Adrenal gland (tissue), 5 donors: ENCODE measurements at regions not wholly inside any gene's neighbourhood (a gene's known extent, or its start where the extent isn't known, plus 50 kb on each side); places are given as distances from the start of the nearest gene placed in this dataset.

Source experiments
- POLR2A ChIP-seq, 2 donors: fragments of 450-650 bp; IDR thresholded peaks; one replicate each; pipeline ENCODE4 v1.6.1; 2017; ENCODE audit warnings: antibody characterized with exemption in 2 of 2, mild to moderate bottlenecking in 2 of 2, moderate library complexity in 1 of 2
- TF ChIP-seq, protein P1 (sequence below), 6 experiments: fragments of 450-650 bp in 4 of 6; fragments of 200-600 bp in 2 of 6; sonication (generic) in 1 of 6; IDR thresholded peaks; 1 replicate in 5 of 6; 2 replicates in 1 of 6; pipeline versions ENCODE4 v1.5.1 to v1.8.0; 2016 to 2021; ENCODE audit warnings: antibody characterized with exemption in 6 of 6, mild to moderate bottlenecking in 2 of 6, moderate library complexity in 1 of 6
- donor health status: DM: no; HTN: no; CAD: no.

- TF ChIP-seq POLR2A (IDR thresholded peaks at IDR 0.05): no peak
- TF ChIP-seq, protein P1, sequence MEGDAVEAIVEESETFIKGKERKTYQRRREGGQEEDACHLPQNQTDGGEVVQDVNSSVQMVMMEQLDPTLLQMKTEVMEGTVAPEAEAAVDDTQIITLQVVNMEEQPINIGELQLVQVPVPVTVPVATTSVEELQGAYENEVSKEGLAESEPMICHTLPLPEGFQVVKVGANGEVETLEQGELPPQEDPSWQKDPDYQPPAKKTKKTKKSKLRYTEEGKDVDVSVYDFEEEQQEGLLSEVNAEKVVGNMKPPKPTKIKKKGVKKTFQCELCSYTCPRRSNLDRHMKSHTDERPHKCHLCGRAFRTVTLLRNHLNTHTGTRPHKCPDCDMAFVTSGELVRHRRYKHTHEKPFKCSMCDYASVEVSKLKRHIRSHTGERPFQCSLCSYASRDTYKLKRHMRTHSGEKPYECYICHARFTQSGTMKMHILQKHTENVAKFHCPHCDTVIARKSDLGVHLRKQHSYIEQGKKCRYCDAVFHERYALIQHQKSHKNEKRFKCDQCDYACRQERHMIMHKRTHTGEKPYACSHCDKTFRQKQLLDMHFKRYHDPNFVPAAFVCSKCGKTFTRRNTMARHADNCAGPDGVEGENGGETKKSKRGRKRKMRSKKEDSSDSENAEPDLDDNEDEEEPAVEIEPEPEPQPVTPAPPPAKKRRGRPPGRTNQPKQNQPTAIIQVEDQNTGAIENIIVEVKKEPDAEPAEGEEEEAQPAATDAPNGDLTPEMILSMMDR (IDR thresholded peaks at IDR 0.05): no peak
These were observed 405.7 kb upstream of the IRX2 start for GRCh38 chr5:3157214-3157613.
